WTC11 (cell line): ENCODE measurements at regions not wholly inside any gene's neighbourhood (a gene's known extent, or its start where the extent isn't known, plus 50 kb on each side); places are given as distances from the start of the nearest gene placed in this dataset.

Experiments used
- ELF4 ChIP-seq: sonication (generic); formaldehyde crosslinking; IDR thresholded peaks from 2 replicates; pipeline ENCODE4 v1.8.1; 2022; ENCODE audit warnings: low read depth, mild to moderate bottlenecking, moderate library complexity, missing genetic modification reagents
- JUN ChIP-seq: sonication (generic); formaldehyde crosslinking; IDR thresholded peaks from 2 replicates; pipeline ENCODE4 v1.8.0; 2023; ENCODE audit warnings: mild to moderate bottlenecking, missing genetic modification reagents
- SP1 ChIP-seq: sonication (generic); formaldehyde crosslinking; conservative IDR thresholded peaks from 2 replicates; pipeline ENCODE4 v1.8.1; 2022; ENCODE audit warnings: missing genetic modification reagents
- TF ChIP-seq, protein P1 (sequence below): fragments of 250-450 bp; sonication (Bioruptor Pico); IDR thresholded peaks from 2 replicates; pipeline ENCODE4 v1.9.0; 2021; ENCODE audit warnings: mild to moderate bottlenecking
- TF ChIP-seq, protein P2 (sequence below): fragments of 200-600 bp; IDR thresholded peaks from 2 replicates; pipeline ENCODE4 v1.8.0; 2022; ENCODE audit warnings: antibody characterized with exemption

DNA sequence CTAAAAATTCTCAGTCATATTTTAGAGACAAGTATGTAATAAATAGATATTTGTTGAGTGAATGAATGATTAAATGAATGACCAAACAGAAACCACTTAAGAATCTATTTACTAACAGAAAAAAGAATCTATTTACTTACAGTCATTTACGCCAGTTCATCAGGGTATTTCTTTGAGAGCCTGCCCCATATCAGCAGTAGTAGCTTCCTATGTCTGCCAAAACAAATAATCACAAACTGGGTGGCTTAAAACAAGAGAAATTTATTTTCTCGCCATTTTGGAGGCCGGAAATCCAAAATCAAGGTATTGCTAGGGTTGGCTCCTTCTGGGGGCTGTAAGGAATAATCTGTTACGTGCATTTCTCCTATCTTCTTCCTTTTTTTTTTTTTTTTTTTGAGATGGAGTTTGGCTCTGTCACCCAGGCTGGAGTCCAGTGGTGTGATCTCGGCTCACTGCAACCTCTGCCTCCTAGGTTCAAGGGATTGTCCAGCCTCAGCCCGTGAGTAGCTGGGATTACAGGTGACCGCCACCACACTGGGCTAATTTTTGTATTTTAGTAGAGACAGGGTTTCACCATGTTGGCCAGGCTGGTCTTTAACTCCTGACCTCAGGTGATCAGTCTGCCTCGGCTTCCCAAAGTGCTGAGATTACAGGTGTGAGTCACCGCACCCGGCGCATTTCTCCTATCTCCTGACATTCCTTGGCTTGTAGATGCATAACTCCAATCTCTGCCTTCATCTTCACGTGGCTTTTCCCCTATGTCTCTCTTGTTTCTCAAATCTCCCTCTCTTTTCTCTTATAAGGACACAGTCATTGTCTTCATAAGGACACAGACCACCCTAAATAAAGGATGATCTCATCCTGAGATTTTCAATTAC lies 65.2 kb upstream of the SPPL2A start:
- TF ChIP-seq JUN = no peak
- TF ChIP-seq SP1 (CRISPR knock-in tag) = no peak
- no peak for TF ChIP-seq ELF4
- TF ChIP-seq, protein P1, sequence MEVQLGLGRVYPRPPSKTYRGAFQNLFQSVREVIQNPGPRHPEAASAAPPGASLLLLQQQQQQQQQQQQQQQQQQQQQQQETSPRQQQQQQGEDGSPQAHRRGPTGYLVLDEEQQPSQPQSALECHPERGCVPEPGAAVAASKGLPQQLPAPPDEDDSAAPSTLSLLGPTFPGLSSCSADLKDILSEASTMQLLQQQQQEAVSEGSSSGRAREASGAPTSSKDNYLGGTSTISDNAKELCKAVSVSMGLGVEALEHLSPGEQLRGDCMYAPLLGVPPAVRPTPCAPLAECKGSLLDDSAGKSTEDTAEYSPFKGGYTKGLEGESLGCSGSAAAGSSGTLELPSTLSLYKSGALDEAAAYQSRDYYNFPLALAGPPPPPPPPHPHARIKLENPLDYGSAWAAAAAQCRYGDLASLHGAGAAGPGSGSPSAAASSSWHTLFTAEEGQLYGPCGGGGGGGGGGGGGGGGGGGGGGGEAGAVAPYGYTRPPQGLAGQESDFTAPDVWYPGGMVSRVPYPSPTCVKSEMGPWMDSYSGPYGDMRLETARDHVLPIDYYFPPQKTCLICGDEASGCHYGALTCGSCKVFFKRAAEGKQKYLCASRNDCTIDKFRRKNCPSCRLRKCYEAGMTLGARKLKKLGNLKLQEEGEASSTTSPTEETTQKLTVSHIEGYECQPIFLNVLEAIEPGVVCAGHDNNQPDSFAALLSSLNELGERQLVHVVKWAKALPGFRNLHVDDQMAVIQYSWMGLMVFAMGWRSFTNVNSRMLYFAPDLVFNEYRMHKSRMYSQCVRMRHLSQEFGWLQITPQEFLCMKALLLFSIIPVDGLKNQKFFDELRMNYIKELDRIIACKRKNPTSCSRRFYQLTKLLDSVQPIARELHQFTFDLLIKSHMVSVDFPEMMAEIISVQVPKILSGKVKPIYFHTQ (CRISPR knock-in tag) = no peak
- TF ChIP-seq, protein P2, sequence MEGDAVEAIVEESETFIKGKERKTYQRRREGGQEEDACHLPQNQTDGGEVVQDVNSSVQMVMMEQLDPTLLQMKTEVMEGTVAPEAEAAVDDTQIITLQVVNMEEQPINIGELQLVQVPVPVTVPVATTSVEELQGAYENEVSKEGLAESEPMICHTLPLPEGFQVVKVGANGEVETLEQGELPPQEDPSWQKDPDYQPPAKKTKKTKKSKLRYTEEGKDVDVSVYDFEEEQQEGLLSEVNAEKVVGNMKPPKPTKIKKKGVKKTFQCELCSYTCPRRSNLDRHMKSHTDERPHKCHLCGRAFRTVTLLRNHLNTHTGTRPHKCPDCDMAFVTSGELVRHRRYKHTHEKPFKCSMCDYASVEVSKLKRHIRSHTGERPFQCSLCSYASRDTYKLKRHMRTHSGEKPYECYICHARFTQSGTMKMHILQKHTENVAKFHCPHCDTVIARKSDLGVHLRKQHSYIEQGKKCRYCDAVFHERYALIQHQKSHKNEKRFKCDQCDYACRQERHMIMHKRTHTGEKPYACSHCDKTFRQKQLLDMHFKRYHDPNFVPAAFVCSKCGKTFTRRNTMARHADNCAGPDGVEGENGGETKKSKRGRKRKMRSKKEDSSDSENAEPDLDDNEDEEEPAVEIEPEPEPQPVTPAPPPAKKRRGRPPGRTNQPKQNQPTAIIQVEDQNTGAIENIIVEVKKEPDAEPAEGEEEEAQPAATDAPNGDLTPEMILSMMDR = no peak
